ENCODE measurements at regions not wholly inside any gene's neighbourhood (a gene's known extent, or its start where the extent isn't known, plus 50 kb on each side); places are given as distances from the start of the nearest gene placed in this dataset.

GRCh38 chr1:38724160-38725131, 135.1 kb downstream of the RRAGC start:
- TF ChIP-seq, protein P1, sequence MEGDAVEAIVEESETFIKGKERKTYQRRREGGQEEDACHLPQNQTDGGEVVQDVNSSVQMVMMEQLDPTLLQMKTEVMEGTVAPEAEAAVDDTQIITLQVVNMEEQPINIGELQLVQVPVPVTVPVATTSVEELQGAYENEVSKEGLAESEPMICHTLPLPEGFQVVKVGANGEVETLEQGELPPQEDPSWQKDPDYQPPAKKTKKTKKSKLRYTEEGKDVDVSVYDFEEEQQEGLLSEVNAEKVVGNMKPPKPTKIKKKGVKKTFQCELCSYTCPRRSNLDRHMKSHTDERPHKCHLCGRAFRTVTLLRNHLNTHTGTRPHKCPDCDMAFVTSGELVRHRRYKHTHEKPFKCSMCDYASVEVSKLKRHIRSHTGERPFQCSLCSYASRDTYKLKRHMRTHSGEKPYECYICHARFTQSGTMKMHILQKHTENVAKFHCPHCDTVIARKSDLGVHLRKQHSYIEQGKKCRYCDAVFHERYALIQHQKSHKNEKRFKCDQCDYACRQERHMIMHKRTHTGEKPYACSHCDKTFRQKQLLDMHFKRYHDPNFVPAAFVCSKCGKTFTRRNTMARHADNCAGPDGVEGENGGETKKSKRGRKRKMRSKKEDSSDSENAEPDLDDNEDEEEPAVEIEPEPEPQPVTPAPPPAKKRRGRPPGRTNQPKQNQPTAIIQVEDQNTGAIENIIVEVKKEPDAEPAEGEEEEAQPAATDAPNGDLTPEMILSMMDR (IDR thresholded peaks at IDR 0.05; ENCODE audit: low read depth, low read length, poor library complexity, severe bottlenecking), result no peak
- no peak for TF ChIP-seq EZH2phosphoT487 (IDR thresholded peaks at IDR 0.05; ENCODE audit: borderline replicate concordance, low read length)

Data from DOHH2 (cell line).